SK-N-SH (cell line): ENCODE measurements at regions not wholly inside any gene's neighbourhood (a gene's known extent, or its start where the extent isn't known, plus 50 kb on each side); places are given as distances from the start of the nearest gene placed in this dataset.

Experiments used
- CTCF ChIA-PET: fragments of 300-600, 350-600 bp; formaldehyde crosslinking; extraction: SDS; loops from one replicate; lab custom pipeline; 2021; lab: Yijun Ruan, JAX
- POLR2A ChIA-PET: fragments of 350-600 bp; sonication (Branson Sonifier 250); formaldehyde crosslinking; extraction: SDS; loops from one replicate; lab custom pipeline; 2020; ENCODE audit warnings: antibody characterized with exemption, inconsistent platforms; lab: Yijun Ruan, JAX
- DNase-seq: peaks from one replicate; pipeline ENCODE4 v3.0.0; 2012
- H2AFZ ChIP-seq: fragments of 200-600 bp; sonication (generic); 2 replicates; pipeline ENCODE4 v1.8.1; 2016; ENCODE audit warnings: antibody characterized with exemption, mild to moderate bottlenecking, low read depth
- H3F3A ChIP-seq: fragments of 200-600 bp; sonication (generic); replicated peaks from 2 replicates; pipeline ENCODE3; 2016; ENCODE audit warnings: antibody characterized with exemption, mild to moderate bottlenecking; ENCODE audit not compliant: insufficient read depth
- H3K27ac ChIP-seq, 2 experiments: fragments of 200-500 bp in 1 of 2; fragments of 200-600 bp in 1 of 2; sonication (Bioruptor generic) in 1 of 2; sonication (generic), shearing (Covaris generic) in 1 of 2; 2 replicates each; pipeline versions ENCODE4 v1.5.1 to v1.6.1; 2014 to 2016; ENCODE audit warnings: low read depth in 2 of 2, inconsistent platforms in 1 of 2, low read length in 1 of 2, mild to moderate bottlenecking in 1 of 2, mixed read lengths in 1 of 2
- H3K27me3 ChIP-seq: fragments of 200-600 bp; sonication (generic), shearing (Covaris generic); 2 replicates; pipeline ENCODE4 v1.6.1; 2016; ENCODE audit warnings: mixed run types; ENCODE audit not compliant: insufficient read depth
- H3K36me3 ChIP-seq, 2 experiments: fragments of 200-500 bp in 1 of 2; fragments of 200-600 bp in 1 of 2; sonication (Bioruptor generic) in 1 of 2; sonication (generic) in 1 of 2; replicated peaks in 1 of 2; 2 replicates each; pipeline versions ENCODE3 to v1.5.1; 2014 to 2016; ENCODE audit warnings: low read length in 1 of 2, mild to moderate bottlenecking in 1 of 2; ENCODE audit not compliant: insufficient read depth in 2 of 2, control insufficient read depth in 1 of 2
- H3K4me1 ChIP-seq, 2 experiments: fragments of 200-500 bp in 1 of 2; fragments of 200-600 bp in 1 of 2; sonication (Bioruptor generic) in 1 of 2; sonication (generic), shearing (Covaris generic) in 1 of 2; 2 replicates each; pipeline versions ENCODE4 v1.5.1 to v1.6.1; 2014 to 2016; ENCODE audit warnings: low read depth in 1 of 2, low read length in 1 of 2, mixed run types in 1 of 2; ENCODE audit not compliant: insufficient read depth in 2 of 2, control insufficient read depth in 1 of 2
- H3K4me2 ChIP-seq: fragments of 200-600 bp; sonication (generic), shearing (Covaris generic); 2 replicates; pipeline ENCODE4 v1.6.1; 2017; ENCODE audit warnings: mixed run types
- H3K4me3 ChIP-seq, 2 experiments: fragments of 200-500 bp in 1 of 2; fragments of 200-600 bp in 1 of 2; sonication (Bioruptor generic) in 1 of 2; sonication (generic), shearing (Covaris generic) in 1 of 2; 2 replicates each; pipeline versions ENCODE4 v1.5.1 to v1.8.1; 2014 to 2016; ENCODE audit warnings: low read depth in 2 of 2, inconsistent platforms in 1 of 2, low read length in 1 of 2, mild to moderate bottlenecking in 1 of 2, mixed read lengths in 1 of 2, moderate library complexity in 1 of 2
- H3K79me2 ChIP-seq: fragments of 200-600 bp; sonication (generic); 2 replicates; pipeline ENCODE4 v1.8.1; 2017; ENCODE audit warnings: mild to moderate bottlenecking; ENCODE audit not compliant: insufficient read depth
- H3K9ac ChIP-seq: fragments of 200-600 bp; sonication (generic); 2 replicates; pipeline ENCODE4 v1.6.1; 2017; ENCODE audit warnings: mixed run types
- H3K9me2 ChIP-seq: fragments of 200-600 bp; sonication (generic); 2 replicates; pipeline ENCODE4 v1.6.1; 2017; ENCODE audit warnings: mixed run types
- H3K9me3 ChIP-seq: fragments of 200-600 bp; sonication (generic); 2 replicates; pipeline ENCODE4 v1.6.1; 2017; ENCODE audit warnings: mixed run types, mild to moderate bottlenecking, moderate library complexity
- H4K20me1 ChIP-seq: fragments of 200-600 bp; sonication (generic); 2 replicates; pipeline ENCODE4 v1.6.1; 2017; ENCODE audit warnings: mild to moderate bottlenecking, mixed run types; ENCODE audit not compliant: insufficient read depth
- CHD2 ChIP-seq: fragments of 150-350 bp; IDR thresholded peaks from 2 replicates; pipeline ENCODE4 v1.6.1; 2018; ENCODE audit warnings: low read length; ENCODE audit not compliant: partially characterized antibody
- CTCF ChIP-seq: fragments of 200-600 bp; sonication (generic); IDR thresholded peaks from 2 replicates; pipeline ENCODE4 v1.6.1; 2017; ENCODE audit warnings: antibody characterized with exemption, mild to moderate bottlenecking, moderate library complexity
- GABPA ChIP-seq: IDR thresholded peaks from 2 replicates; pipeline ENCODE4 v1.4.0; 2012; ENCODE audit warnings: low read depth, mild to moderate bottlenecking
- IRF3 ChIP-seq: fragments of 150-350 bp; IDR thresholded peaks from 2 replicates; pipeline ENCODE4 v1.6.1; 2016; ENCODE audit warnings: mild to moderate bottlenecking, low read depth, low read length
- MAX ChIP-seq: IDR thresholded peaks from 2 replicates; pipeline ENCODE4 v1.4.0; 2012; ENCODE audit warnings: low read depth
- RAD21 ChIP-seq: IDR thresholded peaks from 2 replicates; pipeline ENCODE4 v1.6.1; 2012; ENCODE audit warnings: mild to moderate bottlenecking, low read length
- RXRA ChIP-seq: IDR thresholded peaks from 2 replicates; pipeline ENCODE4 v1.4.0; 2012; ENCODE audit warnings: low read depth, mild to moderate bottlenecking, borderline replicate concordance
- SIN3A ChIP-seq: IDR thresholded peaks from 2 replicates; pipeline ENCODE4 v1.6.1; 2012; ENCODE audit warnings: low read depth, mild to moderate bottlenecking, low read length, moderate library complexity, borderline replicate concordance
- SMC3 ChIP-seq: IDR thresholded peaks from 2 replicates; pipeline ENCODE4 v1.6.1; 2012; ENCODE audit warnings: low read depth, low read length, improper control_type of control experiment
- TEAD4 ChIP-seq: IDR thresholded peaks from 2 replicates; pipeline ENCODE4 v1.4.0; 2012; ENCODE audit warnings: mild to moderate bottlenecking, borderline replicate concordance; ENCODE audit not compliant: insufficient read depth
- YY1 ChIP-seq: IDR thresholded peaks from 2 replicates; pipeline ENCODE4 v1.4.0; 2012; ENCODE audit warnings: low read depth, mild to moderate bottlenecking
- ZBTB33 ChIP-seq: IDR thresholded peaks from 2 replicates; pipeline ENCODE4 v1.4.0; 2012; ENCODE audit warnings: low read depth, borderline replicate concordance
- whole genome bisulfite sequencing: methylation state at CpG from one replicate; pipeline ENCODE4 v1.1.6; 2017; ENCODE audit warnings: low lambda C conversion rate; 5-methylcytosine and 5-hydroxymethylcytosine counted together

GRCh38 chr2:145511946-145512345, 992.0 kb upstream of the ZEB2 start:
- H3K4me3 ChIP-seq, result no peak overlapping the region
- no peak overlapping the region for H2AFZ ChIP-seq
- H3K4me1 ChIP-seq, result no peaks in the 10 kb centered on the region
- no peak overlapping the region for H3K4me2 ChIP-seq
- WGBS, result 75% methylated on average over 4 of the region's 4 CpGs
- DNase-seq, result no peak
- H3K9me3 ChIP-seq, result no peaks in the 10 kb centered on the region
- CTCF ChIA-PET, result no interaction called here
- no peaks in the 10 kb centered on the region for H3F3A ChIP-seq
- TF ChIP-seq MAX (no peak), TEAD4 (no peak), ZBTB33 (no peak), CTCF (no peak)
- TF ChIP-seq, all 33 proteins: peak for 0
- no peaks in the 10 kb centered on the region for H3K9me2 ChIP-seq
- no peaks in the 10 kb centered on the region for H3K79me2 ChIP-seq
- H3K36me3 ChIP-seq, result no peaks in the 10 kb centered on the region
- H3K9ac ChIP-seq, result no peak overlapping the region
- no peak overlapping the region for H3K27ac ChIP-seq
- H3K27me3 ChIP-seq, result no peaks in the 10 kb centered on the region
- POLR2A ChIA-PET, result no interaction called here
- H4K20me1 ChIP-seq, result no peaks in the 10 kb centered on the region

GRCh38 chr2:145503511-145503910, 983.6 kb upstream of the ZEB2 start:
- Histone ChIP-seq H3K9ac (no peak overlapping the region), H3K27me3 (no peaks in the 10 kb centered on the region), H2AFZ (no peak overlapping the region), H3K79me2 (no peaks in the 10 kb centered on the region), H3K27ac (no peak overlapping the region), H3K9me3 (no peaks in the 10 kb centered on the region), H3K4me3 (no peak overlapping the region), H3K9me2 (no peaks in the 10 kb centered on the region; the same call in 1 of the 2 replicates), H3K36me3 (no peaks in the 10 kb centered on the region), H3K4me2 (no peak overlapping the region), H3F3A (no peaks in the 10 kb centered on the region), H4K20me1 (no peaks in the 10 kb centered on the region), H3K4me1 (no peaks in the 10 kb centered on the region)
- TF ChIP-seq CHD2, result no peak
- TF ChIP-seq SIN3A, result no peak
- TF ChIP-seq IRF3, result no peak
- TF ChIP-seq GABPA, result no peak
- TF ChIP-seq RAD21, result no peak
- TF ChIP-seq SMC3, result no peak
- TF ChIP-seq RXRA, result no peak
- TF ChIP-seq YY1, result no peak
- 77% methylated on average over 3 of the region's 3 CpGs for WGBS
- no peak for DNase-seq
- ChIA-PET CTCF (interaction anchor here (0.8 kb wide), 1 partner anchor 11 kb away, joined by 3 read pairs; no protein-coding TSS in a partner anchor), POLR2A (no interaction called here)
